PFSK-1 (cell line): ENCODE measurements at regions not wholly inside any gene's neighbourhood (a gene's known extent, or its start where the extent isn't known, plus 50 kb on each side); places are given as distances from the start of the nearest gene placed in this dataset.

ENCODE experiments used
- FOXP2 ChIP-seq: optimal IDR thresholded peaks from 2 replicates; pipeline ENCODE3; 2011; ENCODE audit warnings: borderline replicate concordance, control low read depth, inconsistent platforms; ENCODE audit not compliant: insufficient read depth; ENCODE audit errors: extremely low read length, extremely low read depth
- POLR2AphosphoS5 ChIP-seq: IDR thresholded peaks from 2 replicates; pipeline ENCODE4 v1.6.1; 2012; ENCODE audit warnings: low read depth, mild to moderate bottlenecking, control low read depth, low read length, moderate library complexity
- SIN3A ChIP-seq: IDR thresholded peaks from 2 replicates; pipeline ENCODE4 v1.6.1; 2012; ENCODE audit warnings: mild to moderate bottlenecking, low read length, moderate library complexity, borderline replicate concordance; ENCODE audit not compliant: insufficient read depth
- TAF1 ChIP-seq: IDR thresholded peaks from 2 replicates; pipeline ENCODE4 v1.6.1; 2012; ENCODE audit warnings: low read length, control low read depth, borderline replicate concordance; ENCODE audit not compliant: insufficient read depth
- TF ChIP-seq, protein P1 (sequence below), 2 experiments: IDR thresholded peaks; 2 replicates each; pipeline versions ENCODE4 v1.6.1 to v1.8.0; 2011 to 2012; ENCODE audit warnings: low read depth in 2 of 2, low read length in 2 of 2, control low read depth in 1 of 2, inconsistent platforms in 1 of 2, mild to moderate bottlenecking in 1 of 2, moderate library complexity in 1 of 2; ENCODE audit not compliant: insufficient read depth in 1 of 2

DNA sequence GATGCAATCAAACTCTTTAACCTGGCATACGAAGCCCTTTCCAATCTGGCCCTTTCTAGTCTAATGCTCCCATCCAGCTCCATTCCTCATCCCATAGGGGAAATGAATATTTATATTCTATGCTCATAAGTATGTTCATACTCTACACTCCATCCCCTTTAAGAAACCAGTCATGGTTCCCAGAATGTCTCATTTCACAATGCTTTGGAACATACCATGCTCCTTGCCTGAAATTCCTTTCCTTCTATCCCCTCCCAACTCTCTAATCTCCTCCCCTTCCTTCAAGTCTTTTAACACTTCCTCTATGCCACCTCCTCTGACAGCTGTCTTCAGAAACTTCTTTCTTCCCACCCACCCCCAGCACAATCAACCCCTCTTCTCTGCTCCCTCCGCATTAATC is 207.0 kb upstream of the CAND1 start:
- TF ChIP-seq TAF1 (no peak), POLR2AphosphoS5 (no peak), SIN3A (no peak), FOXP2 (no peak)
- TF ChIP-seq, protein P1, sequence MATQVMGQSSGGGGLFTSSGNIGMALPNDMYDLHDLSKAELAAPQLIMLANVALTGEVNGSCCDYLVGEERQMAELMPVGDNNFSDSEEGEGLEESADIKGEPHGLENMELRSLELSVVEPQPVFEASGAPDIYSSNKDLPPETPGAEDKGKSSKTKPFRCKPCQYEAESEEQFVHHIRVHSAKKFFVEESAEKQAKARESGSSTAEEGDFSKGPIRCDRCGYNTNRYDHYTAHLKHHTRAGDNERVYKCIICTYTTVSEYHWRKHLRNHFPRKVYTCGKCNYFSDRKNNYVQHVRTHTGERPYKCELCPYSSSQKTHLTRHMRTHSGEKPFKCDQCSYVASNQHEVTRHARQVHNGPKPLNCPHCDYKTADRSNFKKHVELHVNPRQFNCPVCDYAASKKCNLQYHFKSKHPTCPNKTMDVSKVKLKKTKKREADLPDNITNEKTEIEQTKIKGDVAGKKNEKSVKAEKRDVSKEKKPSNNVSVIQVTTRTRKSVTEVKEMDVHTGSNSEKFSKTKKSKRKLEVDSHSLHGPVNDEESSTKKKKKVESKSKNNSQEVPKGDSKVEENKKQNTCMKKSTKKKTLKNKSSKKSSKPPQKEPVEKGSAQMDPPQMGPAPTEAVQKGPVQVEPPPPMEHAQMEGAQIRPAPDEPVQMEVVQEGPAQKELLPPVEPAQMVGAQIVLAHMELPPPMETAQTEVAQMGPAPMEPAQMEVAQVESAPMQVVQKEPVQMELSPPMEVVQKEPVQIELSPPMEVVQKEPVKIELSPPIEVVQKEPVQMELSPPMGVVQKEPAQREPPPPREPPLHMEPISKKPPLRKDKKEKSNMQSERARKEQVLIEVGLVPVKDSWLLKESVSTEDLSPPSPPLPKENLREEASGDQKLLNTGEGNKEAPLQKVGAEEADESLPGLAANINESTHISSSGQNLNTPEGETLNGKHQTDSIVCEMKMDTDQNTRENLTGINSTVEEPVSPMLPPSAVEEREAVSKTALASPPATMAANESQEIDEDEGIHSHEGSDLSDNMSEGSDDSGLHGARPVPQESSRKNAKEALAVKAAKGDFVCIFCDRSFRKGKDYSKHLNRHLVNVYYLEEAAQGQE (IDR thresholded peaks at IDR 0.05; ENCODE audit: insufficient read depth in 1 of 2, low read depth in 2 of 2, low read length in 2 of 2), result no peak

DNA sequence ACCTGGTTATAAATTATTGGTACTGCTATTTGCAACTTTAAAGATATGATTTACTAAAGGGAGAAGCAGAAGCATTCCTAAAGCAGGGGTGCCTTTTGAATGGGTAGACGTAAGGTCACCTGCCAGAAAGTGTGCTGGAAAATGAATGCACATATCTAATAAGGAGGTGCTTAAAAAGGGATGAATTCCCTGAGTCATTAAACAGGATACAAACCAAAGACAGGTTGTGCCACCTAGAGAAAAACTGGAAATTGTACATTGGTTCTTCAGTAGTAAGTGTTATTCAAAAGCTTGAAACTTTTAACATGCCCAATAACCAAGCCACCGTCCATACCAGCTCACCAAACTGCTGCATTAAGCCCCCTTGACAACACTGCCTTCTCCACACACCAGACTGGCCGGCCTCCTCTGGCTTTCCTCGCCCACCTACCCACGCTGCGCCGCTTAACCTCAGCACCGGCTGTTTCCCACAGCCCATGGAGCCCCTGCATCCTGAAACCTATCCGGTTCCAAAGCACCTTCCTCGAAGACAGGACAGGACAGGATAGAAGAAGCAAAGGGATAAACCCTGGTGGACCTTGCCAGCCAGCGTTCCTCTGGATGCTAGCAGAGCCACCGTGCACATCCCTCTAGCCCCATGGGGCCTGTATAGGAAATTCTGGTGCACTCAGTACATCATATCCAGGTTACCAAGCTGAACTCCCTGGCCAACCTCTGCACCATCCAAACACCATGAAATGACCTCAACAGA is 201.5 kb upstream of the CAND1 start:
- TF ChIP-seq, protein P1 (IDR thresholded peaks at IDR 0.05; ENCODE audit: insufficient read depth in 1 of 2, low read depth in 2 of 2, low read length in 2 of 2), result no peak
- TF ChIP-seq TAF1 (no peak), FOXP2 (no peak), POLR2AphosphoS5 (no peak), SIN3A (no peak)

DNA sequence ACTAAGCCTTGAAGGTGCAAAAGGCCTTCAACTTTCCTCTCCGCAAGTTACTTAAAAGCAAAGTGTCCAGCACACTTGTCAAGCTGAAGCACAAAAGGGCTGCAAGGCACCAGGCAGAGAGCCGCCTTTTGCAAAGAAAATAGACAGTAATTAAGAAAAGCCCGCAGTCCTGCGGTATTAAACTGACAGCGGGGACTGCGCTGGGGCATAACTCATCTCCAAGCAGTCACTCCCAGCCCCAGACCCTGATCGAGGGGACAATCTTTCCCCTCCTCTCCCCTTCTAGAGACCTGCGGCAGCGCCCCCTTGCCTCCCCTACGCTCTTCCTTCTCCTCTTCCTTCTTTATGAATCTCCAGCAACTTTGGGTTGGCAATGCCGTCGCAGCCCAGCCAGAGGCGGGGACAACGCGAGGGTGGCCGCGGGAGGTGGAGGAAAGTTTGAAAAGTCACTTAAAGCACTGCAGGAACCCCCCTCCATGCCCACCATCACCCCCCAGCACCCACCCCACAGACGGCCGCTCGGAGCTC is 200.9 kb upstream of the CAND1 start:
- TF ChIP-seq POLR2AphosphoS5 (no peak), SIN3A (no peak), FOXP2 (no peak), TAF1 (no peak)
- TF ChIP-seq, protein P1 (IDR thresholded peaks at IDR 0.05; ENCODE audit: insufficient read depth in 1 of 2, low read depth in 2 of 2, low read length in 2 of 2), result no peak

GRCh38 chr12:67068761-67069450 is 200.3 kb upstream of the CAND1 start:
- TF ChIP-seq TAF1 (no peak), POLR2AphosphoS5 (no peak), FOXP2 (no peak), SIN3A (no peak)
- TF ChIP-seq, protein P1 (IDR thresholded peaks at IDR 0.05; ENCODE audit: insufficient read depth in 1 of 2, low read depth in 2 of 2, low read length in 2 of 2), result no peak
